Neural cell (in vitro differentiated cells): ENCODE measurements at regions not wholly inside any gene's neighbourhood (a gene's known extent, or its start where the extent isn't known, plus 50 kb on each side); places are given as distances from the start of the nearest gene placed in this dataset.

Experiments
- H2AFZ ChIP-seq: fragments of 200-600, 300-800 bp; sonication (generic), shearing (Covaris generic); 2 replicates; pipeline ENCODE4 v1.6.0; 2014; ENCODE audit warnings: low read depth, mild to moderate bottlenecking, antibody characterized with exemption, low read length, moderate library complexity
- H3F3A ChIP-seq: fragments of 200-600 bp; shearing (Covaris generic); 2 replicates; pipeline ENCODE4 v1.6.1; 2016; ENCODE audit warnings: mild to moderate bottlenecking, moderate library complexity, mixed read lengths, antibody characterized with exemption, low read length; ENCODE audit not compliant: insufficient read depth, poor library complexity, severe bottlenecking
- H3K27ac ChIP-seq: fragments of 200-600, 300-800 bp; sonication (generic), shearing (Covaris generic); 2 replicates; pipeline ENCODE4 v1.5.1; 2014; ENCODE audit warnings: mild to moderate bottlenecking, low read length, moderate library complexity
- H3K27me3 ChIP-seq: fragments of 300-800, 200-600 bp; sonication (generic), shearing (Covaris generic); 2 replicates; pipeline ENCODE4 v1.6.0; 2014; ENCODE audit warnings: mild to moderate bottlenecking, low read depth, low read length, moderate library complexity; ENCODE audit not compliant: insufficient read depth
- H3K36me3 ChIP-seq: fragments of 300-800, 200-600 bp; sonication (generic), shearing (Covaris generic); 2 replicates; pipeline ENCODE4 v1.5.1; 2014; ENCODE audit warnings: mild to moderate bottlenecking, antibody characterized with exemption, low read length, moderate library complexity; ENCODE audit not compliant: insufficient read depth
- H3K4me2 ChIP-seq: fragments of 300-800, 200-600 bp; sonication (generic), shearing (Covaris generic); 2 replicates; pipeline ENCODE4 v1.6.0; 2014; ENCODE audit warnings: mild to moderate bottlenecking, low read length
- H3K4me3 ChIP-seq: fragments of 300-800, 200-600 bp; sonication (generic), shearing (Covaris generic); 2 replicates; pipeline ENCODE4 v1.5.1; 2014; ENCODE audit warnings: mild to moderate bottlenecking, low read length, moderate library complexity
- H3K79me2 ChIP-seq: fragments of 200-600 bp; shearing (Covaris generic); replicated peaks from 2 replicates; pipeline ENCODE4 v1.6.0; 2014; ENCODE audit warnings: mild to moderate bottlenecking, low read length, moderate library complexity; ENCODE audit not compliant: insufficient read depth
- H3K9ac ChIP-seq: fragments of 300-800, 200-600 bp; sonication (generic), shearing (Covaris generic); 2 replicates; pipeline ENCODE4 v1.6.1; 2016; ENCODE audit warnings: mild to moderate bottlenecking, low read length, mixed read lengths
- H3K9me2 ChIP-seq: fragments of 200-600 bp; shearing (Covaris generic); 2 replicates; pipeline ENCODE4 v1.6.1; 2016; ENCODE audit warnings: mild to moderate bottlenecking, low read length, mixed read lengths; ENCODE audit not compliant: insufficient read depth
- H3K9me3 ChIP-seq: fragments of 200-600, 300-800 bp; sonication (generic), shearing (Covaris generic); 2 replicates; pipeline ENCODE4 v1.6.1; 2016; ENCODE audit warnings: mild to moderate bottlenecking, mixed run types, low read length, moderate library complexity, mixed read lengths
- H4K20me1 ChIP-seq: fragments of 200-600 bp; shearing (Covaris generic); 2 replicates; pipeline ENCODE4 v1.6.1; 2016; ENCODE audit warnings: mild to moderate bottlenecking, mixed run types; ENCODE audit not compliant: insufficient read depth
- EP300 ChIP-seq: fragments of 450-650 bp; conservative IDR thresholded peaks from 2 replicates; pipeline ENCODE4 v1.6.1; 2014; ENCODE audit warnings: antibody characterized with exemption, mild to moderate bottlenecking, moderate library complexity; ENCODE audit not compliant: poor library complexity, severe bottlenecking
- EZH2 ChIP-seq: fragments of 200-600, 300-800 bp; shearing (Covaris generic), sonication (generic); IDR thresholded peaks from 2 replicates; pipeline ENCODE4 v1.6.1; 2014; ENCODE audit warnings: antibody characterized with exemption, low read length, borderline replicate concordance, mild to moderate bottlenecking; ENCODE audit not compliant: insufficient read depth, poor library complexity, severe bottlenecking
- MXI1 ChIP-seq: fragments of 450-650 bp; conservative IDR thresholded peaks from 2 replicates; pipeline ENCODE4 v1.6.1; 2014; ENCODE audit warnings: antibody characterized with exemption, mild to moderate bottlenecking; ENCODE audit not compliant: poor library complexity, severe bottlenecking
- POLR2AphosphoS5 ChIP-seq: IDR thresholded peaks from 2 replicates; pipeline ENCODE4 v1.6.1; 2012
- RAD21 ChIP-seq: fragments of 450-650 bp; conservative IDR thresholded peaks from 2 replicates; pipeline ENCODE4 v1.6.1; 2014; ENCODE audit warnings: antibody characterized with exemption, mild to moderate bottlenecking, moderate library complexity
- SMC3 ChIP-seq: fragments of 450-650 bp; conservative IDR thresholded peaks from 2 replicates; pipeline ENCODE4 v1.6.1; 2014; ENCODE audit warnings: antibody characterized with exemption, mild to moderate bottlenecking, moderate library complexity; ENCODE audit not compliant: poor library complexity
- TAF1 ChIP-seq: IDR thresholded peaks from 2 replicates; pipeline ENCODE4 v1.6.1; 2012; ENCODE audit warnings: low read depth
- TF ChIP-seq, protein P1 (sequence below): fragments of 450-650 bp; IDR thresholded peaks from 2 replicates; pipeline ENCODE4 v1.5.1; 2014; ENCODE audit warnings: antibody characterized with exemption, mild to moderate bottlenecking, moderate library complexity; ENCODE audit not compliant: poor library complexity, severe bottlenecking
- TF ChIP-seq, protein P2 (sequence below): IDR thresholded peaks from 2 replicates; pipeline ENCODE4 v1.6.1; 2012; ENCODE audit warnings: borderline replicate concordance

DNA sequence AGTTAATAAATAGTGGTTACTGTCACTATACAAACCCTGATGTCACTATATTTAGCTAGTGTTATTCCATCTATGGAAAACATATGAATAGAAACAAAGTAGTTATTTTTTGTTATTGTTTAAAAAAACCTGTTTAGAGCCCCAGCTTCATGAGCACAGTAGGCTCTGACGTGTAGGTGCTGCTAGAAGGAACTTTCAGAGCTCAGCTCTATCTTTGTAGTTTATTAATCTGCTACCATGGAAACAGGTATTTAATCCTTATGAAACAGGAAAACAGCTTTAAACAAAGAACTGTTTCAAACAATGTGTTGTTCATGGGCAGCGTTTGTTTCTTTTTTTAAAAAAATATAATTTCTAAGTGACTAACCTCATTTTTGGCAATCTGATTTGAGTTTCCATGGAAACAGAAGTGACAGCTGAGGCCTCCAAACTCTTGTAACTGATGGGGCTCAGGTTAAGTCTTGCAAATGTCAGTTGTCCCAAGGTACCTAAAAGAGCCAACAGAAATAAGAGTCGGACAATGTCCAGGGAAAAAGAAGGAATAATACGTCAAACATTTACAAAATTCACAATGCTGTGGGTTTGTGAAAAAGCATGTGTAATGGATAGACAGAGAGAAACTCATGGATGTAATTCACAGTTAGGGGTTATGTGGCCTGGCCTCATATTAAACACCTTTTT, 162.0 kb upstream of the C21orf91 start:
- no peaks in the 10 kb centered on the region for H4K20me1 ChIP-seq
- no peaks in the 10 kb centered on the region for H3F3A ChIP-seq
- no peak overlapping the region for H3K4me2 ChIP-seq
- H3K9me2 ChIP-seq = no peaks in the 10 kb centered on the region
- H3K9ac ChIP-seq = no peak overlapping the region
- no peaks in the 10 kb centered on the region for H3K27me3 ChIP-seq
- no peak overlapping the region for H3K4me3 ChIP-seq
- no peak overlapping the region for H3K27ac ChIP-seq
- H2AFZ ChIP-seq = no peak overlapping the region
- H3K79me2 ChIP-seq = no peaks in the 10 kb centered on the region
- no peaks in the 10 kb centered on the region for H3K36me3 ChIP-seq
- TF ChIP-seq TAF1 (no peak), EZH2 (no peak), RAD21 (no peak), MXI1 (no peak), EP300 (no peak), SMC3 (no peak), POLR2AphosphoS5 (no peak)
- TF ChIP-seq, protein P1, sequence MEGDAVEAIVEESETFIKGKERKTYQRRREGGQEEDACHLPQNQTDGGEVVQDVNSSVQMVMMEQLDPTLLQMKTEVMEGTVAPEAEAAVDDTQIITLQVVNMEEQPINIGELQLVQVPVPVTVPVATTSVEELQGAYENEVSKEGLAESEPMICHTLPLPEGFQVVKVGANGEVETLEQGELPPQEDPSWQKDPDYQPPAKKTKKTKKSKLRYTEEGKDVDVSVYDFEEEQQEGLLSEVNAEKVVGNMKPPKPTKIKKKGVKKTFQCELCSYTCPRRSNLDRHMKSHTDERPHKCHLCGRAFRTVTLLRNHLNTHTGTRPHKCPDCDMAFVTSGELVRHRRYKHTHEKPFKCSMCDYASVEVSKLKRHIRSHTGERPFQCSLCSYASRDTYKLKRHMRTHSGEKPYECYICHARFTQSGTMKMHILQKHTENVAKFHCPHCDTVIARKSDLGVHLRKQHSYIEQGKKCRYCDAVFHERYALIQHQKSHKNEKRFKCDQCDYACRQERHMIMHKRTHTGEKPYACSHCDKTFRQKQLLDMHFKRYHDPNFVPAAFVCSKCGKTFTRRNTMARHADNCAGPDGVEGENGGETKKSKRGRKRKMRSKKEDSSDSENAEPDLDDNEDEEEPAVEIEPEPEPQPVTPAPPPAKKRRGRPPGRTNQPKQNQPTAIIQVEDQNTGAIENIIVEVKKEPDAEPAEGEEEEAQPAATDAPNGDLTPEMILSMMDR = no peak
- TF ChIP-seq, protein P2, sequence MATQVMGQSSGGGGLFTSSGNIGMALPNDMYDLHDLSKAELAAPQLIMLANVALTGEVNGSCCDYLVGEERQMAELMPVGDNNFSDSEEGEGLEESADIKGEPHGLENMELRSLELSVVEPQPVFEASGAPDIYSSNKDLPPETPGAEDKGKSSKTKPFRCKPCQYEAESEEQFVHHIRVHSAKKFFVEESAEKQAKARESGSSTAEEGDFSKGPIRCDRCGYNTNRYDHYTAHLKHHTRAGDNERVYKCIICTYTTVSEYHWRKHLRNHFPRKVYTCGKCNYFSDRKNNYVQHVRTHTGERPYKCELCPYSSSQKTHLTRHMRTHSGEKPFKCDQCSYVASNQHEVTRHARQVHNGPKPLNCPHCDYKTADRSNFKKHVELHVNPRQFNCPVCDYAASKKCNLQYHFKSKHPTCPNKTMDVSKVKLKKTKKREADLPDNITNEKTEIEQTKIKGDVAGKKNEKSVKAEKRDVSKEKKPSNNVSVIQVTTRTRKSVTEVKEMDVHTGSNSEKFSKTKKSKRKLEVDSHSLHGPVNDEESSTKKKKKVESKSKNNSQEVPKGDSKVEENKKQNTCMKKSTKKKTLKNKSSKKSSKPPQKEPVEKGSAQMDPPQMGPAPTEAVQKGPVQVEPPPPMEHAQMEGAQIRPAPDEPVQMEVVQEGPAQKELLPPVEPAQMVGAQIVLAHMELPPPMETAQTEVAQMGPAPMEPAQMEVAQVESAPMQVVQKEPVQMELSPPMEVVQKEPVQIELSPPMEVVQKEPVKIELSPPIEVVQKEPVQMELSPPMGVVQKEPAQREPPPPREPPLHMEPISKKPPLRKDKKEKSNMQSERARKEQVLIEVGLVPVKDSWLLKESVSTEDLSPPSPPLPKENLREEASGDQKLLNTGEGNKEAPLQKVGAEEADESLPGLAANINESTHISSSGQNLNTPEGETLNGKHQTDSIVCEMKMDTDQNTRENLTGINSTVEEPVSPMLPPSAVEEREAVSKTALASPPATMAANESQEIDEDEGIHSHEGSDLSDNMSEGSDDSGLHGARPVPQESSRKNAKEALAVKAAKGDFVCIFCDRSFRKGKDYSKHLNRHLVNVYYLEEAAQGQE = no peak
- H3K9me3 ChIP-seq = no peaks in the 10 kb centered on the region

DNA sequence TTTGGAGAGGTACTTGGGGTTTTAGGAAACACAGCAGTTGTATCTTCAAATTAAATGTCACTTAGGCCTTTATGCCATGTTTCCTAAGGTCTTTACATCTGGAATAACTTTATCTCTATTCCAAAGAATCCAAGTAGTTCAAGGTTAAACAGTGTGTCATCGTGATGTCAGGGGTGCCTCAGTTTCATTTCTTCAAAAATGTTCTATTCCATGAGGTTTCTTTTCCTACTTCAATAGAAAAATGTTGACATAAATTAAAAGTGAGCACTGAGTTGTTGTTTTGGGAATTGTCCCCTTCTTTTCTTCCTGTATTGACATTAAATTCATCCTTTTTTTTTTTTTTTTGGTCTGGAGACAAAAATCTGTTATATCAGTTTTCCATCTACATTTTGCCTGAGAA, 160.6 kb upstream of the C21orf91 start:
- no peak for TF ChIP-seq TAF1
- no peak for TF ChIP-seq RAD21
- TF ChIP-seq MXI1 = no peak
- TF ChIP-seq, protein P1 = no peak
- no peak for TF ChIP-seq EP300

More for the DNA sequence above, 160.6 kb upstream of the C21orf91 start:
- Histone ChIP-seq H3K79me2 (no peaks in the 10 kb centered on the region), H3K4me2 (no peak overlapping the region), H3K9ac (no peak overlapping the region), H3K36me3 (no peaks in the 10 kb centered on the region), H3K9me3 (no peaks in the 10 kb centered on the region), H3F3A (no peaks in the 10 kb centered on the region), H4K20me1 (no peaks in the 10 kb centered on the region), H2AFZ (no peak overlapping the region), H3K9me2 (no peaks in the 10 kb centered on the region), H3K4me3 (no peak overlapping the region), H3K27me3 (no peaks in the 10 kb centered on the region), H3K27ac (no peak overlapping the region)
